HCT116 (cell line): ENCODE measurements at regions not wholly inside any gene's neighbourhood (a gene's known extent, or its start where the extent isn't known, plus 50 kb on each side); places are given as distances from the start of the nearest gene placed in this dataset.

Experiments used
- CTCF ChIP-seq, 3 experiments: fragments of 200-600 bp in 1 of 3; sonication (generic) in 1 of 3; IDR thresholded peaks in 2 of 3; conservative IDR thresholded peaks in 1 of 3; 2 replicates each; pipeline ENCODE4 v1.5.1; 2012 to 2017; ENCODE audit warnings: low read depth in 2 of 3, low read length in 2 of 3, antibody characterized with exemption in 1 of 3, borderline replicate concordance in 1 of 3, control low read depth in 1 of 3, mild to moderate bottlenecking in 1 of 3, mixed read lengths in 1 of 3, mixed run types in 1 of 3, moderate library complexity in 1 of 3; ENCODE audit not compliant: insufficient read depth in 1 of 3
- ELF1 ChIP-seq: IDR thresholded peaks from 2 replicates; pipeline ENCODE4 v1.6.1; 2012; ENCODE audit warnings: low read depth, borderline replicate concordance
- POLR2AphosphoS5 ChIP-seq: IDR thresholded peaks from 2 replicates; pipeline ENCODE4 v1.6.1; 2011; ENCODE audit warnings: mild to moderate bottlenecking, low read depth, low read length, moderate library complexity
- RAD21 ChIP-seq: IDR thresholded peaks from 2 replicates; pipeline ENCODE4 v1.6.1; 2012; ENCODE audit warnings: low read depth, mild to moderate bottlenecking
- SIN3A ChIP-seq: IDR thresholded peaks from 2 replicates; pipeline ENCODE4 v1.6.1; 2012; ENCODE audit warnings: low read depth
- YY1 ChIP-seq: IDR thresholded peaks from 2 replicates; pipeline ENCODE4 v1.6.1; 2011; ENCODE audit warnings: low read length, low read depth, moderate library complexity, mild to moderate bottlenecking; ENCODE audit not compliant: insufficient replicate concordance; ENCODE audit errors: extremely low read depth

GRCh38 chr1:168482106-168482505 is 61.7 kb downstream of the XCL2 start:
- no peak for TF ChIP-seq POLR2AphosphoS5
- TF ChIP-seq RAD21: no peak
- TF ChIP-seq CTCF (IDR thresholded peaks at IDR 0.05 in 2 of 3, conservative IDR thresholded peaks at IDR 0.05 in 1 of 3; ENCODE audit: borderline replicate concordance in 1 of 3, insufficient read depth in 1 of 3, low read depth in 2 of 3, low read length in 2 of 3): no peak
- TF ChIP-seq SIN3A: no peak
- TF ChIP-seq ELF1: no peak
- TF ChIP-seq YY1: no peak
